K562 (cell line): ENCODE measurements at regions not wholly inside any gene's neighbourhood (a gene's known extent, or its start where the extent isn't known, plus 50 kb on each side); places are given as distances from the start of the nearest gene placed in this dataset.

Experiments used
- ATAC-seq: fragments of 200-7000 bp; cut with Tn5 transposase; 3 replicates; pipeline ENCODE4 v1.9.1; 2020; ENCODE audit warnings: moderate library complexity
- BruUV-seq: library from RNA; stranded (reverse); fragments of 400-500 nt; replicated peaks from 2 replicates; lab custom pipeline; 2021; lab: Mats Ljungman, UMichigan
- CTCF ChIA-PET: fragments of 300-600 bp; formaldehyde crosslinking; extraction: SDS; loops from one replicate; lab custom pipeline; 2021; ENCODE audit warnings: low intra/inter-chr PET ratio; lab: Yijun Ruan, JAX
- POLR2A ChIA-PET: fragments of 300-600, 350-650 bp; sonication (Branson Sonifier 250); formaldehyde crosslinking; extraction: SDS; loops from one replicate; lab custom pipeline; 2021; ENCODE audit warnings: antibody characterized with exemption, inconsistent platforms; lab: Yijun Ruan, JAX
- DNase-seq, 4 experiments: peaks; one replicate each; pipeline versions ENCODE4 v3.0.0 to v3.0.0-alpha.2; 2011 to 2018; ENCODE audit warnings: low spot score in 3 of 4, mixed read lengths in 3 of 4; ENCODE audit errors: extremely low read depth in 1 of 4
- FAIRE-seq: peaks from 2 replicates; lab custom pipeline; 2011; peaks lifted over from hg19 to GRCh38; lab: Jason Lieb, UNC
- H2AFZ ChIP-seq: 2 replicates; pipeline ENCODE4 v1.6.0; 2011; ENCODE audit warnings: low read depth, low read length, control low read depth, inconsistent platforms
- H3K27ac ChIP-seq: fragments of 200-600 bp; 3 replicates; pipeline ENCODE4 v1.8.0; 2011; ENCODE audit warnings: low read depth, mild to moderate bottlenecking, control low read depth, inconsistent platforms, low read length, moderate library complexity, mixed read lengths; ENCODE audit errors: extremely low read depth
- H3K27me3 ChIP-seq, 2 experiments: fragments of 300-600 bp in 1 of 2; 2 replicates in 1 of 2; 3 replicates in 1 of 2; pipeline versions ENCODE4 v1.6.0 to v1.8.0; 2011; ENCODE audit warnings: inconsistent platforms in 2 of 2, low read length in 2 of 2, mild to moderate bottlenecking in 1 of 2, mixed read lengths in 1 of 2, moderate library complexity in 1 of 2; ENCODE audit not compliant: control insufficient read depth in 2 of 2, insufficient read depth in 2 of 2
- H3K36me3 ChIP-seq: fragments of 300-600 bp; 3 replicates; pipeline ENCODE4 v1.8.0; 2011; ENCODE audit warnings: mild to moderate bottlenecking, low read length, inconsistent platforms; ENCODE audit not compliant: control insufficient read depth, insufficient read depth
- H3K4me1 ChIP-seq, 2 experiments: fragments of 200-600 bp in 1 of 2; replicated peaks in 1 of 2; 2 replicates in 1 of 2; 3 replicates in 1 of 2; pipeline versions ENCODE4 v1.5.1 to v1.8.0; 2011; ENCODE audit warnings: inconsistent platforms in 2 of 2, low read length in 2 of 2, mild to moderate bottlenecking in 1 of 2, mixed read lengths in 1 of 2, moderate library complexity in 1 of 2; ENCODE audit not compliant: control insufficient read depth in 2 of 2, insufficient read depth in 2 of 2
- H3K4me2 ChIP-seq: 2 replicates; pipeline ENCODE4 v1.6.1; 2011; ENCODE audit warnings: low read length, control low read depth, inconsistent platforms, mixed read lengths; ENCODE audit not compliant: insufficient read depth
- H3K4me3 ChIP-seq: fragments of 200-600 bp; sonication (generic), shearing (Covaris generic); 2 replicates; pipeline ENCODE4 v1.5.1; 2016; ENCODE audit warnings: control low read depth, inconsistent platforms
- H3K79me2 ChIP-seq: fragments of 200-600 bp; 3 replicates; pipeline ENCODE4 v1.8.0; 2011; ENCODE audit warnings: low read length, inconsistent platforms; ENCODE audit not compliant: control insufficient read depth, insufficient read depth
- H3K9ac ChIP-seq, 2 experiments: 2 replicates each; pipeline versions ENCODE4 v1.6.0 to v1.6.1; 2011; ENCODE audit warnings: low read depth in 2 of 2, low read length in 2 of 2, control low read depth in 1 of 2, inconsistent platforms in 1 of 2, mild to moderate bottlenecking in 1 of 2, mixed read lengths in 1 of 2; ENCODE audit not compliant: insufficient read depth in 1 of 2
- H3K9me1 ChIP-seq: one replicate; pipeline ENCODE4 v1.6.0; 2011; ENCODE audit warnings: inconsistent platforms, mild to moderate bottlenecking, low read length, moderate library complexity; ENCODE audit not compliant: control insufficient read depth, insufficient read depth
- H3K9me3 ChIP-seq: replicated peaks from 2 replicates; pipeline ENCODE4 v1.5.1; 2011; ENCODE audit warnings: low read depth, low read length, inconsistent platforms; ENCODE audit not compliant: control insufficient read depth, insufficient read depth
- H4K20me1 ChIP-seq: replicated peaks from 2 replicates; pipeline ENCODE4 v1.6.1; 2011; ENCODE audit warnings: low read length, inconsistent platforms, mixed read lengths; ENCODE audit not compliant: control insufficient read depth, insufficient read depth
- BRCA1 ChIP-seq, 2 experiments: fragments of 450-650 bp in 1 of 2; sonication (generic) in 1 of 2; formaldehyde crosslinking in 1 of 2; IDR thresholded peaks; 2 replicates each; pipeline versions ENCODE4 v1.5.0 to v1.6.1; 2017 to 2020; ENCODE audit warnings: mild to moderate bottlenecking in 1 of 2, missing genetic modification reagents in 1 of 2
- CREBBP ChIP-seq: IDR thresholded peaks from one replicate; pipeline ENCODE4 v1.6.1; 2012; ENCODE audit warnings: low read depth, mild to moderate bottlenecking, control low read depth, inconsistent platforms, low read length
- CTCF ChIP-seq, 3 experiments: IDR thresholded peaks in 2 of 3; conservative IDR thresholded peaks in 1 of 3; 2 replicates each; pipeline ENCODE4 v1.5.1; 2011 to 2012; ENCODE audit warnings: low read length in 3 of 3, mild to moderate bottlenecking in 3 of 3, control low read depth in 2 of 3, improper control_type of control experiment in 1 of 3, inconsistent platforms in 1 of 3, low read depth in 1 of 3, mixed read lengths in 1 of 3, moderate library complexity in 1 of 3; ENCODE audit not compliant: insufficient read depth in 2 of 3
- EP400 ChIP-seq: fragments of 450-650 bp; IDR thresholded peaks from 2 replicates; pipeline ENCODE4 v1.6.1; 2017; ENCODE audit warnings: antibody characterized with exemption, mild to moderate bottlenecking, moderate library complexity
- ERF ChIP-seq: fragments of 450-650 bp; formaldehyde crosslinking; IDR thresholded peaks from 2 replicates; pipeline ENCODE4 v1.4.0; 2020; ENCODE audit warnings: mild to moderate bottlenecking, mixed read lengths
- FOXK1 ChIP-seq: sonication (generic); formaldehyde crosslinking; IDR thresholded peaks from 2 replicates; pipeline ENCODE4 v1.8.0; 2022; ENCODE audit warnings: missing genetic modification reagents, mild to moderate bottlenecking, borderline replicate concordance
- GABPB1 ChIP-seq: sonication (generic); formaldehyde crosslinking; IDR thresholded peaks from 2 replicates; pipeline ENCODE4 v1.8.0; 2022; ENCODE audit warnings: mild to moderate bottlenecking, missing genetic modification reagents
- HLTF ChIP-seq: fragments of 450-650 bp; IDR thresholded peaks from 2 replicates; pipeline ENCODE4 v1.6.1; 2016
- MBD2 ChIP-seq: sonication (generic); IDR thresholded peaks from 2 replicates; pipeline ENCODE4 v1.6.1; 2016; ENCODE audit warnings: low read depth, borderline replicate concordance
- MCM3 ChIP-seq: fragments of 450-650 bp; IDR thresholded peaks from 2 replicates; pipeline ENCODE4 v1.6.1; 2016
- MECOM ChIP-seq: fragments of 250-450 bp; sonication (Bioruptor Pico); IDR thresholded peaks from 2 replicates; pipeline ENCODE4 v1.8.0; 2022; ENCODE audit warnings: inconsistent platforms
- NBN ChIP-seq: fragments of 450-650 bp; IDR thresholded peaks from 2 replicates; pipeline ENCODE4 v1.6.1; 2016; ENCODE audit warnings: low read depth, mild to moderate bottlenecking
- NONO ChIP-seq, 2 experiments: fragments of 200-400 bp in 1 of 2; fragments of 450-650 bp in 1 of 2; formaldehyde crosslinking in 1 of 2; IDR thresholded peaks; 2 replicates each; pipeline ENCODE4 v1.6.1; 2017; ENCODE audit warnings: low read depth in 2 of 2, mild to moderate bottlenecking in 2 of 2, moderate library complexity in 2 of 2, low read length in 1 of 2
- SNIP1 ChIP-seq: fragments of 450-650 bp; IDR thresholded peaks from 2 replicates; pipeline ENCODE4 v1.7.1; 2017; ENCODE audit warnings: low read depth, mild to moderate bottlenecking
- ZFP36 ChIP-seq: fragments of 150-350 bp; IDR thresholded peaks from 2 replicates; pipeline ENCODE4 v1.6.1; 2018; ENCODE audit warnings: low read length, low read depth; ENCODE audit not compliant: partially characterized antibody
- ZNF384 ChIP-seq: IDR thresholded peaks from 2 replicates; pipeline ENCODE4 v1.6.1; 2012; ENCODE audit warnings: low read depth, low read length, improper control_type of control experiment
- ZNF584 ChIP-seq: fragments of 200-800 bp; sonication (Bioruptor generic); IDR thresholded peaks from 2 replicates; pipeline ENCODE4 v1.6.1; 2016; ENCODE audit warnings: low read depth, mild to moderate bottlenecking, missing genetic modification characterization, missing compliant biosample characterization
- ZNF695 ChIP-seq: fragments of 450-650 bp; formaldehyde crosslinking; IDR thresholded peaks from 2 replicates; pipeline ENCODE4 v1.4.0; 2020; ENCODE audit warnings: mild to moderate bottlenecking, moderate library complexity
- in situ Hi-C: fragments of 300-500 bp; cut with MboI; formaldehyde crosslinking; loops from 4 replicates; pipeline ENCODE4 v1.15.0; 2018; ENCODE audit warnings: inconsistent platforms, mixed read lengths
- intact Hi-C: fragments of 100-400 bp; cut with micrococcal nuclease; formaldehyde crosslinking; loops from 2 replicates; pipeline ENCODE4 v1.14.2; 2022
- TF ChIP-seq, protein P1 (sequence below): fragments of 450-650 bp; formaldehyde crosslinking; IDR thresholded peaks from 2 replicates; pipeline ENCODE4 v1.4.0; 2022; ENCODE audit warnings: missing genetic modification characterization
- TF ChIP-seq, protein P2 (sequence below), 2 experiments: fragments of 450-650 bp in 1 of 2; sonication (generic) in 1 of 2; formaldehyde crosslinking in 1 of 2; IDR thresholded peaks in 1 of 2; conservative IDR thresholded peaks in 1 of 2; 2 replicates each; pipeline versions ENCODE4 v1.6.1 to v1.8.1; 2016 to 2023; ENCODE audit warnings: mild to moderate bottlenecking in 2 of 2, moderate library complexity in 2 of 2, inconsistent platforms in 1 of 2, missing genetic modification reagents in 1 of 2

- Histone ChIP-seq H3K9ac (no peak overlapping the region), H3K9me3 (peaks cover 5% of the 10 kb centered on the region; the same call in 1 of the 2 replicates), H3K4me2 (no peak overlapping the region), H4K20me1 (no peaks in the 10 kb centered on the region), H3K79me2 (no peaks in the 10 kb centered on the region), H2AFZ (no peak overlapping the region), H3K4me3 (no peak overlapping the region), H3K27me3 (no peaks in the 10 kb centered on the region), H3K27ac (no peak overlapping the region), H3K36me3 (no peaks in the 10 kb centered on the region), H3K9me1 (no peaks in the 10 kb centered on the region), H3K4me1 (no peaks in the 10 kb centered on the region)
- POLR2A ChIA-PET = no interaction called here
- FAIRE-seq (no peak), DNase-seq (no peak), ATAC-seq (no peak)
- intact Hi-C loops = no loop called here
- no TSS peak for BruUV-seq
- in situ Hi-C loops = no loop called here
- TF ChIP-seq MBD2 (no peak), MECOM (CRISPR knock-in tag) (no peak), CTCF (IDR thresholded peaks at IDR 0.05 in 2 of 3, conservative IDR thresholded peaks at IDR 0.05 in 1 of 3; ENCODE audit: insufficient read depth in 2 of 3, low read depth in 1 of 3, low read length in 3 of 3) (no peak), EP400 (no peak), ZNF584 (no peak), HLTF (no peak), BRCA1 (IDR thresholded peaks at IDR 0.05) (no peak), BRCA1 (CRISPR knock-in tag; IDR thresholded peaks at IDR 0.05) (no peak), GABPB1 (CRISPR knock-in tag) (no peak), ZNF384 (no peak), NONO (IDR thresholded peaks at IDR 0.05; ENCODE audit: low read depth in 2 of 2, low read length in 1 of 2) (no peak), ERF (CRISPR knock-in tag) (no peak), FOXK1 (CRISPR knock-in tag) (no peak), ZFP36 (no peak), CREBBP (no peak), MCM3 (no peak), NBN (no peak), ZNF695 (CRISPR knock-in tag) (no peak), SNIP1 (no peak)
- TF ChIP-seq, protein P1, sequence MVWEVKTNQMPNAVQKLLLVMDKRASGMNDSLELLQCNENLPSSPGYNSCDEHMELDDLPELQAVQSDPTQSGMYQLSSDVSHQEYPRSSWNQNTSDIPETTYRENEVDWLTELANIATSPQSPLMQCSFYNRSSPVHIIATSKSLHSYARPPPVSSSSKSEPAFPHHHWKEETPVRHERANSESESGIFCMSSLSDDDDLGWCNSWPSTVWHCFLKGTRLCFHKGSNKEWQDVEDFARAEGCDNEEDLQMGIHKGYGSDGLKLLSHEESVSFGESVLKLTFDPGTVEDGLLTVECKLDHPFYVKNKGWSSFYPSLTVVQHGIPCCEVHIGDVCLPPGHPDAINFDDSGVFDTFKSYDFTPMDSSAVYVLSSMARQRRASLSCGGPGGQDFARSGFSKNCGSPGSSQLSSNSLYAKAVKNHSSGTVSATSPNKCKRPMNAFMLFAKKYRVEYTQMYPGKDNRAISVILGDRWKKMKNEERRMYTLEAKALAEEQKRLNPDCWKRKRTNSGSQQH (CRISPR knock-in tag) = no peak
- TF ChIP-seq, protein P2, sequence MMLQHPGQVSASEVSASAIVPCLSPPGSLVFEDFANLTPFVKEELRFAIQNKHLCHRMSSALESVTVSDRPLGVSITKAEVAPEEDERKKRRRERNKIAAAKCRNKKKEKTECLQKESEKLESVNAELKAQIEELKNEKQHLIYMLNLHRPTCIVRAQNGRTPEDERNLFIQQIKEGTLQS (IDR thresholded peaks at IDR 0.05) = no peak
- TF ChIP-seq, protein P2 (CRISPR knock-in tag; conservative IDR thresholded peaks at IDR 0.05) = no peak
- CTCF ChIA-PET = no interaction called here
Measured at GRCh38 chr12:90120627-90121026, 412.0 kb upstream of the ATP2B1 start.
